Activated CD8-positive, alpha-beta memory T cell treated with anti-CD3 and anti-CD28 coated beads, Interleukin-2, amount 50 U/mL, for 4 hours (primary cell): ENCODE measurements at regions not wholly inside any gene's neighbourhood (a gene's known extent, or its start where the extent isn't known, plus 50 kb on each side); places are given as distances from the start of the nearest gene placed in this dataset.
"Not testable (repeated sequence)": the region's sequence is repeated elsewhere in the genome, so short reads cannot be mapped to it uniquely, and the experiment has no call there.

ENCODE experiments used
- DNase-seq: peaks from one replicate; pipeline ENCODE4 v3.0.0-alpha.2; 2020

DNA sequence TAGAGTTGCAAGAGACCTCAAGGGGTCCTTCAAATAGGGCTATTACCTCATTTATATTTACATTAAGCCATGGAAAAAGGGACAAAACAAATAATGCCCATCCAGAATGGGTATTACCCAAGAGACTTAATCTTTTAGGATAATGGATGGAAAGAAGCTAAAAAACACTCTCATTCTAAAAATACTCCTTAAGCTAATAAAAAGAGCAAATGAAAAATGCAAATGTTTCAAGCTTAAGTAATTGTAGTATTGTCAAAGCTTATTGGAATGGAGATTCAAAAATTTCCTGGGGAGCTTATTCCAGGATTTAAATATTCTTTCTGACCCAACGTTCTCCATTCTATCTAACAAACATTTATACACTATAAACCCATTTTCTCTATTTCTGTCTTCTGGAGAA lies 107.8 kb upstream of the SPIN4 start:
- no peak for DNase-seq

DNA sequence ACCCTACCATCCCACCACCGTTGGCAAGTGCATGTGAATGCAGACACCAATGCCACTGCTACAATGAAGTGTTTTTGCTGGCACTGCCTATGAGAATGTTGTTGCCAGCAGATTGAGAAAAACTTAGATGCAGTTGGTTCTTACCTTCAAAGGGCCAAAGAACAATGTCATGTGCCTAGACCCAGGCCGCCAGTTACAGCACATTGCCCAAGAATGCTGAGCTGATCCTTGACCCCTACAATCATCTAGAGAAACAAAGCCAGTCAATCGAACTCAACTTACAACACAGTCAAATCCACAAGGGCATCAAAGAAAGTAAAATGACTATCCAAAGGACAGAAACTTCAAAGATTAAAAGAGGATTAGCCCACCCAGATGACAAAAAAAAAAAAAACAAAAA lies 102.4 kb upstream of the SPIN4 start:
- DNase-seq: no peak

DNA sequence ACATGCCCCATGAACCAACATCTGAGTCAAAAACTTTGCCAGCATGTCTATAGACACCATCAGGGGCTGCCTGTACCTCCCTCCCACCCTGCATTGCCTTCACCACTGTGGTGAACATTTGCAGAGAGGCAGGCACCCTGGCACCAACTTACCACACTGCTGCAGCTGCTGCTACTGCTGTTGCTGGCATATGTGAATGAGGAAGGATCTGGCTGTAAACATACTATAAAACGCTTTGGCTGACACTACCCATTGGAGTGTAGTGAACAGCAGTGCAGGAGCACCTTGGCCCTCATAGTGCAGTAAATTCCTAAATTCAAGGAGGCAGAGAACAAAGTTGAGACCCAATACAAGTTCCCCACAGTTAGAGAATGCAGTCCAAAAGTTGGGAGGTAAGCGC lies 90.6 kb upstream of the SPIN4 start:
- no peak for DNase-seq

DNA sequence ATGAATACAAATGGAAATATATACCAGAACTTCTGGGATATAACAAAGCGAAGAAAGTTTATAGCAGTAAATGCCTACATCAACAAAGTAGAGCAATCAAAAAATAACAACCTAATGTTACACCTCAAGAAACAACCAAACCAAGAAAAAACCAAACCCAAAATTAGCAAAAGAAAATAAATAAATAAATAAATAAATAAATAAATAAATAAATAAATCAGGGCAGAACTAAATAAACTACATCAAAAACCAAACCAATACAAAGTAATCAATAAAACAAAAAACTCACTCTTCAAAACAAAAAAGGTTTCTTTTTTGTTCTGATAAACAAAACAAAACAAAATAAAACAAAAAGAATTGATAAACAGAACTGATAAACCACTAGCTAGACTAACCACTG lies 88.4 kb upstream of the SPIN4 start:
- DNase-seq: no peak

DNA sequence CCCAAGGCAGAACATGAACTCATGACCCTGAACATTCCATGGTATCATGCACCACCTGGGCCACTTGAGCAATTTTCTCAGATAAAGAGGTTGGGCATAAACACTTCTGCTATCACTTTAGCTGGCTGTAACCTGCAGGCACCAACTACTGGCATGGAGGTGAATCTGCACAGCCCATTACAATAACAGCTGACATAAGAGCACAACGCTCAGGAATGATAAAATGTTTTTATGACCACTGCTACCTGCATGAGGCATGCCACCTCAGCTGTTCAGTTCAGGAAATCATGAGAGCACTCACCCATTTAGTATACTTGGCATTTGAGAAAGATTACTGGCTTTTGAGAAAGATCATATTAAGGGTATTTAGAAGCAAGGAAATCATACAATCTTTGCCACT lies 85.7 kb upstream of the SPIN4 start:
- no peak for DNase-seq

DNA sequence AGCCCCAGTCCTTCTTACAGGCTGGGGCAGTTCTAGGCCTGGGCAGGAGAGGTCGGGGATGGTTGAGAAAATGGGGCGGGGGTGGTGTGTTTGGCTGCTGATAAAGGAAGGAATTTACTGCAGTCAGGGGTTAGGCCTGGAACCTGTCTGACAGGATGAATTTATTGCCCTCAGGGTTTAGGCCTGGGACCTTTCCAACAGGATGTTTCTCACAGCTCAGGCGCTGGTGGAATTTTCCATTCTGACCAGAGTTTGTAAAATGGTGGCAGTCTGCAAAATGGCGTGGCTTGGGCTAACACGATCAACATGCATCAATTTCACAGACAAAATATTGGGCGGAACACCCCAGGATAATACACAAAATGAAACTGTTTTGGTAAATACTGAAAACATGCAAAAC lies 83.5 kb upstream of the SPIN4 start:
- DNase-seq: no peak

DNA sequence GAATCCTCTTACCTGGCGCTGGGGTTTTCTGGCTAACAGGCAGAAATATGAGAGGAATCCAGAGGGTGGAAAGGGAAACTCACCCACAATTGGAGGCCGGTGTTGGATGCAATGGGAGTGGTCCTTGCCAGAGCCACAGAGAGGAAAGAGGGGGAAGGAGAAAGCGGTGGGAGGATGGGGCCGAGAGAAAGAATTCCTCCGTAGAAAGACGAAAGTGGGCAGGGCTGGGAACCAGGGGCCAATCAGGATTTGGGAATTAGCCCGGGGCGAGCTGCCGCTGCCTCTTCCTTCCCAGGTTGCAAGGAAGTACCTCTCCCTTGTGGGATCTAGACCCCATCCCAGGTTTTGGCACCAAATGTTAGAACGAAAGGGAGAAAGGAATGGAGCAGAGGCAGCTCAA lies 83.1 kb upstream of the SPIN4 start:
- DNase-seq: no peak

DNA sequence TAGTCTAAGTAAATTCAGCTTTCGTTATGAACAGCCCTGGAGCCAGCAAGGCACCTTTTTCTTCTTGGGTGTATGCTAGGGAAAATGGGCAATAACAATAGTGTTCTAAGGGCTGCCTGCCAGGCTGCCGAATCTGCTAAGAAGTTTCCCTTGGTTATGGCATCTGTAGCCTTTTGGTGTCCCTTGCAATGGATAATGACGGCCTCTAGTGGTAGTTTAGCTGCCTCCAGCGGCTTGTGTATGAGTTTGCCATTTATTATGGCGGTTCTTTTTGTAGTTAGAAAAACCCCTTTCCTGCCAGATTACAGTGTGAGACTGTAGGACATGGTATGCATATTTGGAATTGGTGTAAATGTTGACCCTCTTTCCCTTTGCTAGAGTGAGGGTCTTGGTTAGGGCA lies 78.9 kb upstream of the SPIN4 start:
- DNase-seq: no peak

DNA sequence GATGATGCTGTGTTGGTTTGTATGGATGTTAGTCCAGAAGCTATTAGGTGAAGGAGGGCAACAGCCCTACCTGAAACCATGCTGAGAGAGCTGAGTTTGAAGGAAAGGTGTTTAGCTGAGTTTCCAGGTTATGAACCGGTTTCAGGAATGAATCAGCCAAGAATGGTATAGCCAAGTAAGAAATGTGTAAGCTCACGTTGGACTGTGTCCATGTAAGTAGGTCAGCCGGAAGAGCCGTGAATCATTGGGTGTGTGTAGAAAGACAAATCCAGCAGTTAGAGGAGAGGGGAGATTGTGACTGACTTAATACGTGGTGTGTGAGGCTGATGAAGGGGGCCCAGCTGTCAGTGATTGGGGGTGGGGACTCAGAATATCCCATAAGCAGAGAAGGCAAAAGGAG lies 77.2 kb upstream of the SPIN4 start:
- DNase-seq: no peak

DNA sequence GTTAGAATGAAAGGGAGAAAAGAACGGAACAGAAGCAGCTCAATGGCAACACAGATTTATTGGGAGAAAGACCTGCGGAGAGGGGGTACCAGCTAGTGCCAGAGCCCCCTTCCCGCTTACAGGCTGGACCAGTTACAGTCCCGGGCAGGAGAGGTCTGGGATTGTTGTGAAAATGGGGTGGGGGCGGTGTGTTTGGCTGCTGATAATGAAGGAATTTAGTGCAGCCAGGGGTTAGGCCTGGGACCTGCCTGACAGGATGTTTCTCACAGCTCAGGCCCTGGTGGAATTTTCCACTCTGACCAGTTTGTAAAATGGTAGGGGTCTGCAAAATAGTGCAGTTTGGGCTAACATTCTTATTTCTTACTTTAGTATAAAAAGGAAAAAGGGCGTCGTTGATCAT lies 75.4 kb upstream of the SPIN4 start:
- no peak for DNase-seq

DNA sequence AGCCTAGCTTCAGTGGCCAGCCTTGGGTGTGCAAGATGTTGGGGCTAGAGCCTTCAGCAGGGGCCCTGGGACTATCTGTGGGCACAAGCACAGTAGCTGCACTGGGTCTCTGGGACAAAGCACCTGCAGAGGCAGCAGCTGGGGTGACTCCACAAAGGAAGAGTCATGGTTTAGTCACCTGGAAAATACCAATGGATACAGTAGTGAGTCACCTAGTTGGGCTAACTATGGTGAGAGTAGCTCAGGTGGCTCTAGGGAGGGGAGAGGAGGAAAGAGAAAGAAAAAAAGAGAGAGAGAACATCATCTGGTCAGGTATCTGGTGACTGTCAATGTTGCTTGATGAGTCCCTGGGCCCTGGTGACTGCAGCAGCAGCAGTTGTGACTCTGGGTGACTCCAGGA lies 72.9 kb upstream of the SPIN4 start:
- no peak for DNase-seq

DNA sequence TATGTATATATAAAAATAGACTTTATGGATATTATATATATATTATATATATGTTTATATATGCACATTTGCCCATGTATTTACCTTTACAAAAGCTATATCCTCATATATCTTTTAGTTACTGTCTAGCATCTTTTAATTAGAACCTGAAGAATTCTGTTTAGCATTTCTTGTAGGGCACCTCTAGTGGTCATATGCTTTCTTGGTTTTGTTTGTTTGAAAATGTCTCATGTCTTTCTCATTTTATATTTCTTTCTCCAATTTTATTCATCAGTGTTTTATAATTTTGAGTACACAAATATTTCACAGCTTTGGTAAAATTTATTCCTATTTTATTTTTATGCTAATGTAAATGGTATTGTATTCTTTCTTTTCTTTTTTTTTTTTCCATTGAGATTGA lies 70.3 kb upstream of the SPIN4 start:
- no peak for DNase-seq

DNA sequence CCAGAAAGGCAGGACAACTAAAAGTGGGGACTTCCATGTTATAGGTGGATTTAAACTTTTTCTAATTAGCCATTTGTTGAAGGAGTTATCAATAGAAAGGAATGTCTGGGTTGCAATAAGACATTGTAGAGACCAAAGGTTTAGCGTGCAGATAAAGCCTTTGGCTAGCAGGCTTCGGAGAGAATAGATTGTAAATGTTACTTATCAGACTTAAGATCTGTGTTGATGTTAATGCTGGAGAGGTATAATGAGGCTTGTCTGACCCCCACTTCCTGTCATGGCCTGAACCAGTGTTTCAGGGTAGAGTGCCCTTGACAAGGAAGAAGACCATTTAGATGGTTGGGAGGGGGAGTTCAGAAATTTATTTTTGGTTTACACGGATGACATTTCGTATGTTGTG lies 67.1 kb upstream of the SPIN4 start:
- no peak for DNase-seq

DNA sequence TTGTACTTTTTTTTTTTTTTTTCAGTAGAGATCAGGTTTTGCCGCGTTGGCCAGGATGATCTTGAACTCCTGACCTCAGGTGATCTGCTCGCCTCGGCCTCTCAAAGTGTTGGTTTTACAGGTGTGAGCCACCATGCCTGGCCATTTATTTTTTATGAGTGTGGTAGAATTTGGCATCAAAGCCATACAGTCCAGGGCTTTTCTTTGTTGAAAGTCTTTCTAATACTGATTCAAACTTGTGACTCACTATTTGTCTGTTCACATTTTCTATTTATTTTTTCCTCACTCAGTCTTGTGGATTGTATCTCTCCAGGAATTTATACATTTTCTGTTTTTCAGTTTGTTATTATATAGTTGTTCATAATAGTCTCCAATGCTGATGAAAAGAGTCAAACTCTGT lies 66.5 kb upstream of the SPIN4 start:
- DNase-seq: no peak

DNA sequence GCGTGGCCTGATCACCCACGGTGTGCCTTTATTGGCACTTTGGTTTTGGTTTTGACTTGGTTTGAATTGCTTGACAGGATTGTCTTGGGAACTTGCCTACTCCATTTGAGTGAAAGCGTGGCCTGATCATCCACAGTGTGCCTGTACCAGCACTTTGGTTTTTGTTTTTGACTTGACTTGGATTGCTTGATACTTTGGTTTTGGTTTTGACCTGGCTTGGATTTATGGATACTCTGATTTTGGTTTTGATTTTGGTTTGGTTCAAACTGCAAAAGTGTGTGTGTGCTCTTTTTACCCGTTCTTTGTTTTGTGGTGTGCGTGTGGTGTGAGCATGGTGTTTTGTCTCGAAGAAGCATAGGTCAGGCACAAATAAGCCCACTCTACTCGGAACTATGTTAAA lies 58.8 kb upstream of the SPIN4 start:
- DNase-seq: not testable (repeated sequence)

DNA sequence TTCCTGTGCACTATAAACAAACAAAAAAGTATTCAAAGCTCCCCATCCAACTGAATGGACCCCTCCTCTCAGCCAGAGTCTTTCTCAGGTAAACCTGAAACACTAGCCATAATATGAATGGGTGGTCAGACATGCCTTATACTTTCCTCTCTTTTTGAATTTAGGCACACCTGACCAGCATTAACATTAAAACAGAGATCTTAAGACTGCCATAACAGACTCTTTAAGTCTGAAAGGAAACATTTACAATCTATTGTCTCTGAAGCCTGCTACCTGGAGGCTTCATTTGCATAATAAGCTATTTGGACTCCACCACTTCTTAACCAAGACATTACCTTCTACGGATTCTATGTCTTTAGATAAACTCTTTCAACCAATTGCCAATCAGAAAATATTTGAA lies 56.9 kb upstream of the SPIN4 start:
- no peak for DNase-seq

DNA sequence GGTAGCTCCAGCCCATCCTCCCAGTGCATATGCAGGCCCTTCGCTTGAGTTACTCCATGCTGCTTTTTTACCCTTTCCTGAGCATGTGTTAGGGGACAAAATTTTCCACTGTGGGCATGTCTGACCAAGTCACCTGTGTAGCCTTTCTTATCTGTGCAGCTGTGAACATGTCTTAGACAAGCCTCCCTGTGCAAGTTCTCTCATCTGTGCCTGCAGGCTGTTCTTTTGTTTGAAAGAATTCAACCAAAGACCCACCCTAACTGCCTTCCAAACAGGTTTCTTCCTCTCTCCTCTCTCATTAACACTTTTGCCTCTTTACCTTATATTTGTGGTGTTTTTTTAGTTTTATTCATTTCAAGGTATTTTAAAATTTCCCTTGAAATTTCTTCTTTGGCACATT lies 53.2 kb upstream of the SPIN4 start:
- no peak for DNase-seq

DNA sequence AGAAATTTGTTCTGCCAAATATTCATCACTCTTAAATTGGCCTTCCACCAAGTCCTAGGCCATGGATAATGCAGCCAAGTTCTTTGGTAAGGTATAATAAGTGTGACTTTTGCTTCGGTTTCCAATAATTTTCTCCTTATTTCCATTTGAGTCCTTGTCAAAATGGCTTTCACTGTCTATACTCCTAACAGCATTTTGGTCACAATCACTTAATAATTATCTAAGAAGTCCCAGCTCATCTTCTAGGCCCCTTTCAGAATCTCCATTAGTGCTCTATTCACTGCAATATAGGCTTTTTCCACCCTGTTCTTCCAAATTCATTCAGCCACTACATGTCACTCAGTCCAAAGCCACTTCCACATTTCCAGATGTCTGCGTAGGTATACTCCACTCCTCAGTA lies 51.0 kb upstream of the SPIN4 start:
- DNase-seq: no peak
